ENCODE measurements at regions not wholly inside any gene's neighbourhood (a gene's known extent, or its start where the extent isn't known, plus 50 kb on each side); places are given as distances from the start of the nearest gene placed in this dataset.

DNA sequence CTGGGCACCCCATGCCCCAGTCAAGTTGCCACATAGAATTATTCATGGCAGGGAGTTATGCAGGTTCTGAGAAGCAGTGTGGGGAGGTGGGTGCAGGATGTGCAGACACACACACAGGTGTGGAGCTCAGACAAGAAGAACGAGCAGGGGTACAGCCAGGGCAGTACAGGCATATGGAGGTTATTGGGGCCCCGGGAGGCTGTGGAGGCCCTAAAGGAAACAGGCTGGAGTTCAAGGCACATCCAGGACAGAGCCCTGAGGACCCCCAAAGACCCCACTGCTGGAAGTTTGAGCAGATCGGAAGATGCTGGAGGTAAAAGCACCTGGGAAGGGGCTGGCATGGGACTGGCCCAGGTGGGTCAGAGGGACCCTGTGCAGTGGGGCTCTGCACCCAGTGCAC, 171.3 kb downstream of the PSMG1 start:
- H3K9me3 ChIP-seq (ENCODE audit: low read depth): no peaks in the 10 kb centered on the region
- H3K4me2 ChIP-seq (ENCODE audit: unreplicated experiment): no peak overlapping the region
- WGBS, 2 experiments (ENCODE audit: low coverage in 1 of 2, low lambda C conversion rate in 2 of 2, missing lambda C conversion rate in 2 of 2): 100% methylated on average over 3 of the region's 3 CpGs
- H4K20me1 ChIP-seq (ENCODE audit: insufficient read depth): no peaks in the 10 kb centered on the region
- no peaks in the 10 kb centered on the region for H3K79me2 ChIP-seq (ENCODE audit: insufficient read depth)
- DNase-seq: no peak
- H3K4me1 ChIP-seq (ENCODE audit: insufficient read depth): peaks cover 18% of the 10 kb centered on the region
- TF ChIP-seq EZH2phosphoT487 (IDR thresholded peaks at IDR 0.05; ENCODE audit: insufficient read depth, low read depth) (no peak), EZH2 (IDR thresholded peaks at IDR 0.05; ENCODE audit: insufficient read depth, poor library complexity, severe bottlenecking) (no peak)
- H3F3A ChIP-seq (ENCODE audit: insufficient read depth): peaks cover 19% of the 10 kb centered on the region
- no peak overlapping the region for H3K27ac ChIP-seq
- H3K36me3 ChIP-seq (ENCODE audit: low read depth): no peaks in the 10 kb centered on the region
- no peak overlapping the region for H3K4me3 ChIP-seq
- in situ Hi-C loops (cut with MboI): no loop called here
- H3K9me2 ChIP-seq (ENCODE audit: insufficient read depth): no peaks in the 10 kb centered on the region
- H3K9ac ChIP-seq: no peak overlapping the region
- no peak overlapping the region for H2AFZ ChIP-seq
- H3K27me3 ChIP-seq (replicated peaks; ENCODE audit: insufficient read depth): no peaks in the 10 kb centered on the region

DNA sequence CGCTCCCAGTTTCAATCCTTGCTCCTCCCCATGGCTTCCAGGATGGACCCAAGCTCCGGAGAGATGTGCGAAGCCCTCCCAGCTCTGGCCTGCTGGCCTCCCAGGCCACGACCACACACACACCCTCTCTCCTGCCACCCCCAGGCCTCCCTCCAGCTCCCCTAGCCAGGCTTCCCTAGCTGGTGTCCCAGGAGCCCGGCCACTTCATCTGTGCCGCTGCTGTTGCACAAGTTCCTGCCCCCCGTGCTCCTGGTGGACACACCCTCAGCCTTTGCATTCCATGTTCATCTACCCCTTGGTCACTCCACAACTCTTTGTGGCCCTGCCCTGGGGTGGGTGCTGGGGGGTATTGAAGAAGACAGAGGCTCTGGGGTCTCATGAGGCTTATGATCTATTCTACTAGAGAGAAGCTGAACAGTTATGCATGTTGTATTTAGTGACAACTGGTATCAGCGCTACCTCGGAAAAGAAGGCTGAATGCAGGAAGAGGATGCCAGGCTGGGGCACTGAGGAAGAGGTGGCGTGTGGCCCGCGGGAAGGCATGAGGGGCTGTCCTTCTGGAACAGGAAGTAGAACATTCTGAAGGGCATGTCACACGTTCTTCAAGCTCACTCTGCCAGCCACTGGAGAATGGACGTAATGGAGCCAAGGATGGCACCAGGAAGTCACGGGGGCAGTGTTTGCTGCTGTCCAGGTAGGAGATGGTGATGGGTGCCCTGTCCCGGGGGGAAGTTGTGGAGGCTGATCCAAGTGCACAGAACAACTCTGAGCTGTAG, 172.4 kb downstream of the PSMG1 start:
- 88 to 94% methylated on average over 15 to 16 of the region's 16 CpGs for WGBS, 2 experiments (ENCODE audit: low coverage in 1 of 2, low lambda C conversion rate in 2 of 2, missing lambda C conversion rate in 2 of 2)
- Histone ChIP-seq H4K20me1 (ENCODE audit: insufficient read depth) (no peaks in the 10 kb centered on the region), H3K9me3 (ENCODE audit: low read depth) (no peaks in the 10 kb centered on the region), H3K79me2 (ENCODE audit: insufficient read depth) (no peaks in the 10 kb centered on the region), H2AFZ (no peak overlapping the region), H3K9me2 (ENCODE audit: insufficient read depth) (no peaks in the 10 kb centered on the region), H3K9ac (no peak overlapping the region), H3K27ac (no peak overlapping the region), H3K36me3 (ENCODE audit: low read depth) (no peaks in the 10 kb centered on the region), H3K4me2 (ENCODE audit: unreplicated experiment) (no peak overlapping the region), H3K4me3 (no peak overlapping the region), H3K27me3 (replicated peaks; ENCODE audit: insufficient read depth) (no peaks in the 10 kb centered on the region), H3K4me1 (ENCODE audit: insufficient read depth) (peaks cover 13% of the 10 kb centered on the region), H3F3A (ENCODE audit: insufficient read depth) (peaks cover 13% of the 10 kb centered on the region)
- TF ChIP-seq EZH2phosphoT487 (IDR thresholded peaks at IDR 0.05; ENCODE audit: insufficient read depth, low read depth) (no peak), EZH2 (IDR thresholded peaks at IDR 0.05; ENCODE audit: insufficient read depth, poor library complexity, severe bottlenecking) (no peak)
- no peak for DNase-seq
- in situ Hi-C loops (cut with MboI): no loop called here

DNA sequence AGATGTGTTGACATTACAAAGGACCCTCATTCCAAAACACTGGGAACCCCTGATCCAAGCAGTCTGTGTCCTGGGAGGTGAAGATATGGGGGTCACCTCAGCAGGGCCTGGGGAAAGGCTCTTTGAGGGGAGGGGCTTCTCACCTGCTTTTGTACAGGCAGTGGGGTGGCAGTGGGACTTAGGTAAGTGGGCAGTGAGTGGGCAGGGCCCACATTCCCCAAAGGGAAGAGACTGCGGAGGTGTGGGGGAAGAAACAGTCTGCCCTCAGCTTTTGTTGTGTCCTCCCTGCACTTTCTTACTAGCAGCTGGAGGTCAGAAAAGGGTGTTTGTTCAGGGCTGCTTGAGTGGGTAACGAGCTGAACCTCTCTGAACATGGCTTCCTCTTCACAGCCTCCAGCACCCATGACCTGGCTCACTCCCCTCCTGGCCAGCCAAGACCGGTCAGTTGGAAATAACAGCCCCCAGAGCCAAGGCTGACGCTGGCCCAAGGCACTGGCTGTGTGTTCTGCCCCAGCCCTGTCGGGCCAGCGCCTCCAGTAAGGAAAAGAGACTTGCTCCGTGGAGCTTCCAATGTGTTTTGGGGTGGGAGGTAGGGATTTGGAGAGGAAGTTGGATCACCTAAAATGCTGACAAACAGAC, 173.5 kb downstream of the PSMG1 start:
- H3K4me2 ChIP-seq (ENCODE audit: unreplicated experiment): no peak overlapping the region
- no peaks in the 10 kb centered on the region for H3K9me3 ChIP-seq (ENCODE audit: low read depth)
- no peaks in the 10 kb centered on the region for H3K27me3 ChIP-seq (replicated peaks; ENCODE audit: insufficient read depth)
- no peaks in the 10 kb centered on the region for H3K79me2 ChIP-seq (ENCODE audit: insufficient read depth)
- peaks cover 6% of the 10 kb centered on the region for H3K4me1 ChIP-seq (ENCODE audit: insufficient read depth)
- H3K27ac ChIP-seq: no peak overlapping the region
- no peaks in the 10 kb centered on the region for H4K20me1 ChIP-seq (ENCODE audit: insufficient read depth)
- WGBS, 2 experiments (ENCODE audit: low coverage in 1 of 2, low lambda C conversion rate in 2 of 2, missing lambda C conversion rate in 2 of 2): 81% methylated on average over 7 of the region's 7 CpGs
- no peak overlapping the region for H3K9ac ChIP-seq
- no peaks in the 10 kb centered on the region for H3K36me3 ChIP-seq (ENCODE audit: low read depth)
- TF ChIP-seq EZH2phosphoT487 (IDR thresholded peaks at IDR 0.05; ENCODE audit: insufficient read depth, low read depth) (no peak), EZH2 (IDR thresholded peaks at IDR 0.05; ENCODE audit: insufficient read depth, poor library complexity, severe bottlenecking) (no peak)
- DNase-seq: no peak
- no peak overlapping the region for H3K4me3 ChIP-seq
- H2AFZ ChIP-seq: no peak overlapping the region
- no peaks in the 10 kb centered on the region for H3K9me2 ChIP-seq (ENCODE audit: insufficient read depth)
- in situ Hi-C loops (cut with MboI): no loop called here
- peaks cover 3% of the 10 kb centered on the region; the same call in 1 of the 2 replicates for H3F3A ChIP-seq (ENCODE audit: insufficient read depth)

DNA sequence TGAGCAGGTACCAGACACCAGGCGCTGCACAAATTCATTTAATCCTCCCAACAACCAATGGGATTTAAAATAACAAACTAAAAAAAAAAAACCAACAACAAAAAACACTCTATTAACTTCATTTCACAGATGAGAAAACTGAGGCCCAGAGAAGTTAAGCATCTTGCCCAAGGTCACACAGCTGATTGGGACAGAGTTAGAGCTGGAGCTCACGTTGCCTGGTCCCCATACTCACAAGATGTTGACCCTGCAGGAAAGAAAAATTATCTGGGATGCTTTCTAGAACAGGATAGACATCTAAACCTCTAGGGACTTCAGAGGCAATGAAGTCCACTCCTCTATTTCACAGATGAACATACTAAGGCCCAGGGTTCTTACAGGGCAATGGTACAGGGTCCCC, 175.3 kb downstream of the PSMG1 start:
- in situ Hi-C loops (cut with MboI): no loop called here
- no peaks in the 10 kb centered on the region for H4K20me1 ChIP-seq (ENCODE audit: insufficient read depth)
- H3K9ac ChIP-seq: no peak overlapping the region
- H3K4me1 ChIP-seq (ENCODE audit: insufficient read depth): peaks cover 14% of the 10 kb centered on the region
- no peak overlapping the region for H3K4me3 ChIP-seq
- H3K9me3 ChIP-seq (ENCODE audit: low read depth): no peaks in the 10 kb centered on the region
- WGBS, 2 experiments (ENCODE audit: low coverage in 1 of 2, low lambda C conversion rate in 2 of 2, missing lambda C conversion rate in 2 of 2): 97 to 98% methylated on average over 2 of the region's 2 CpGs
- H3K36me3 ChIP-seq (ENCODE audit: low read depth): no peaks in the 10 kb centered on the region
- no peaks in the 10 kb centered on the region for H3K9me2 ChIP-seq (ENCODE audit: insufficient read depth)
- no peak for TF ChIP-seq EZH2phosphoT487 (IDR thresholded peaks at IDR 0.05; ENCODE audit: insufficient read depth, low read depth)
- no peak for TF ChIP-seq EZH2 (IDR thresholded peaks at IDR 0.05; ENCODE audit: insufficient read depth, poor library complexity, severe bottlenecking)
- no peak overlapping the region for H3K4me2 ChIP-seq (ENCODE audit: unreplicated experiment)
- H3K79me2 ChIP-seq (ENCODE audit: insufficient read depth): no peaks in the 10 kb centered on the region
- no peak for DNase-seq
- H2AFZ ChIP-seq: no peak overlapping the region
- no peaks in the 10 kb centered on the region for H3K27me3 ChIP-seq (replicated peaks; ENCODE audit: insufficient read depth)
- no peak overlapping the region for H3K27ac ChIP-seq
- H3F3A ChIP-seq (ENCODE audit: insufficient read depth): peaks cover 11% of the 10 kb centered on the region

Measured in GM23248 (cell line).